Lung microvascular endothelial cell (primary cell): ENCODE measurements at regions not wholly inside any gene's neighbourhood (a gene's known extent, or its start where the extent isn't known, plus 50 kb on each side); places are given as distances from the start of the nearest gene placed in this dataset.
A peak's percentile ranks its signal among the peaks of the same experiment; 100 is the strongest.
"Not testable (repeated sequence)": the region's sequence is repeated elsewhere in the genome, so short reads cannot be mapped to it uniquely, and the experiment has no call there.

Source experiments
- DNase-seq, 2 donors: peaks; one replicate each; pipeline versions ENCODE4 v3.0.0 to v3.0.0-alpha.2; 2010; ENCODE audit warnings: low read depth in 2 of 2

GRCh38 chr9:100700689-100701318 is 122.9 kb downstream of the CAVIN4 start:
- DNase-seq = peak; percentile 23 to 36

GRCh38 chr9:100714372-100715099 is 136.7 kb downstream of the CAVIN4 start:
- peak; percentile 60 to 66 for DNase-seq

- no peak for DNase-seq
Observed at GRCh38 chr9:100715100-100715380, 137.2 kb downstream of the CAVIN4 start.

GRCh38 chr9:100718717-100719116 is 140.8 kb downstream of the CAVIN4 start:
- no peak for DNase-seq

GRCh38 chr9:100720922-100721321 is 143.0 kb downstream of the CAVIN4 start:
- no peak for DNase-seq

GRCh38 chr9:100724886-100725285 is 147.0 kb downstream of the CAVIN4 start:
- DNase-seq = no peak

- no peak for DNase-seq
Observed at GRCh38 chr9:100725371-100725770, 147.5 kb downstream of the CAVIN4 start.

GRCh38 chr9:100729336-100729895 is 151.5 kb downstream of the CAVIN4 start:
- no peak for DNase-seq

- DNase-seq = no peak
Observed at GRCh38 chr9:100730086-100730485, 152.2 kb downstream of the CAVIN4 start.

GRCh38 chr9:100731038-100731556 is 153.2 kb downstream of the CAVIN4 start:
- no peak for DNase-seq

GRCh38 chr9:100731557-100731956 is 153.7 kb downstream of the CAVIN4 start:
- no peak for DNase-seq

- DNase-seq = no peak
Observed at GRCh38 chr9:100739208-100739607, 161.3 kb downstream of the CAVIN4 start.

- DNase-seq = no peak
Observed at GRCh38 chr9:100739666-100740065, 161.8 kb downstream of the CAVIN4 start.

- DNase-seq = not testable (repeated sequence)
Observed at GRCh38 chr9:100748930-100749329, 171.1 kb downstream of the CAVIN4 start.

GRCh38 chr9:100756217-100756616 is 178.3 kb downstream of the CAVIN4 start:
- no peak for DNase-seq

GRCh38 chr9:100759215-100759614 is 181.3 kb downstream of the CAVIN4 start:
- DNase-seq = no peak

- DNase-seq = no peak
Observed at GRCh38 chr9:100761276-100761802, 183.5 kb downstream of the CAVIN4 start.

- no peak for DNase-seq
Observed at GRCh38 chr9:100774326-100774725, 196.4 kb downstream of the CAVIN4 start.

- no peak for DNase-seq
Observed at GRCh38 chr9:100774962-100775361, 197.1 kb downstream of the CAVIN4 start.

GRCh38 chr9:100775912-100776311 is 198.0 kb downstream of the CAVIN4 start:
- DNase-seq = no peak

GRCh38 chr9:100784755-100785154 is 206.9 kb downstream of the CAVIN4 start:
- no peak for DNase-seq

- DNase-seq = no peak
Observed at GRCh38 chr9:100785946-100786345, 208.1 kb downstream of the CAVIN4 start.
